Smooth muscle cell (in vitro differentiated cells): ENCODE measurements at regions not wholly inside any gene's neighbourhood (a gene's known extent, or its start where the extent isn't known, plus 50 kb on each side); places are given as distances from the start of the nearest gene placed in this dataset.

Experiments
- DNase-seq: peaks from one replicate; lab custom pipeline; 2025; ENCODE audit not compliant: unreplicated experiment; lab: John Stamatoyannopoulos, UW
- H2AFZ ChIP-seq: fragments of 200-600 bp; sonication (generic); 2 replicates; pipeline ENCODE4 v1.6.0; 2016; ENCODE audit warnings: antibody characterized with exemption, low read depth, mild to moderate bottlenecking
- H3F3A ChIP-seq: fragments of 200-600 bp; sonication (generic); 2 replicates; pipeline ENCODE4 v1.6.0; 2017; ENCODE audit warnings: antibody characterized with exemption, low read depth
- H3K27ac ChIP-seq: fragments of 200-600 bp; sonication (generic); 2 replicates; pipeline ENCODE4 v1.5.1; 2016; ENCODE audit warnings: low read depth, mild to moderate bottlenecking
- H3K27me3 ChIP-seq: fragments of 200-600 bp; sonication (generic); 2 replicates; pipeline ENCODE4 v1.6.1; 2016; ENCODE audit warnings: low read depth, mild to moderate bottlenecking
- H3K36me3 ChIP-seq: fragments of 200-600 bp; sonication (generic); 2 replicates; pipeline ENCODE4 v1.5.1; 2016; ENCODE audit warnings: low read depth
- H3K4me1 ChIP-seq: fragments of 200-600 bp; sonication (generic); 2 replicates; pipeline ENCODE4 v1.5.1; 2016; ENCODE audit warnings: low read depth
- H3K4me2 ChIP-seq: fragments of 200-600 bp; sonication (generic); 2 replicates; pipeline ENCODE4 v1.6.0; 2016; ENCODE audit warnings: mild to moderate bottlenecking
- H3K4me3 ChIP-seq: fragments of 200-600 bp; sonication (generic); 2 replicates; pipeline ENCODE4 v1.5.1; 2016; ENCODE audit warnings: mild to moderate bottlenecking
- H3K79me2 ChIP-seq: fragments of 200-600 bp; sonication (generic); 2 replicates; pipeline ENCODE4 v1.6.0; 2016; ENCODE audit warnings: low read depth, mild to moderate bottlenecking
- H3K9ac ChIP-seq: fragments of 200-600 bp; sonication (generic); 2 replicates; pipeline ENCODE4 v1.6.0; 2016; ENCODE audit warnings: low read depth
- H3K9me3 ChIP-seq: fragments of 200-600 bp; sonication (generic); replicated peaks from 2 replicates; pipeline ENCODE4 v1.5.1; 2016; ENCODE audit warnings: low read depth
- H4K20me1 ChIP-seq: fragments of 200-600 bp; sonication (generic); 2 replicates; pipeline ENCODE4 v1.6.0; 2016; ENCODE audit warnings: low read depth
- CTCF ChIP-seq: fragments of 200-600 bp; sonication (generic); IDR thresholded peaks from 2 replicates; pipeline ENCODE4 v1.5.1; 2017; ENCODE audit warnings: borderline replicate concordance, mild to moderate bottlenecking, antibody characterized with exemption; ENCODE audit not compliant: insufficient read depth, poor library complexity, severe bottlenecking
- WGBS: methylation state at CpG from one replicate; pipeline ENCODE4 v1.1.7; 2016; ENCODE audit warnings: low lambda C conversion rate; 5-methylcytosine and 5-hydroxymethylcytosine counted together

- no peaks in the 10 kb centered on the region for H3K9me3 ChIP-seq
- no peaks in the 10 kb centered on the region for H3F3A ChIP-seq
- H2AFZ ChIP-seq: no peak overlapping the region
- no peaks in the 10 kb centered on the region for H3K79me2 ChIP-seq
- no peak for DNase-seq
- no peak overlapping the region for H3K9ac ChIP-seq
- H3K27ac ChIP-seq: no peak overlapping the region
- H4K20me1 ChIP-seq: no peaks in the 10 kb centered on the region
- H3K4me1 ChIP-seq: no peaks in the 10 kb centered on the region
- WGBS: 94% methylated on average over 6 of the region's 6 CpGs
- H3K36me3 ChIP-seq: no peaks in the 10 kb centered on the region
- no peak for TF ChIP-seq CTCF
- H3K4me2 ChIP-seq: no peak overlapping the region
- H3K4me3 ChIP-seq: no peak overlapping the region
- H3K27me3 ChIP-seq: no peaks in the 10 kb centered on the region
These were observed 343.8 kb upstream of the MYT1L start for GRCh38 chr2:2674831-2675230.

DNA sequence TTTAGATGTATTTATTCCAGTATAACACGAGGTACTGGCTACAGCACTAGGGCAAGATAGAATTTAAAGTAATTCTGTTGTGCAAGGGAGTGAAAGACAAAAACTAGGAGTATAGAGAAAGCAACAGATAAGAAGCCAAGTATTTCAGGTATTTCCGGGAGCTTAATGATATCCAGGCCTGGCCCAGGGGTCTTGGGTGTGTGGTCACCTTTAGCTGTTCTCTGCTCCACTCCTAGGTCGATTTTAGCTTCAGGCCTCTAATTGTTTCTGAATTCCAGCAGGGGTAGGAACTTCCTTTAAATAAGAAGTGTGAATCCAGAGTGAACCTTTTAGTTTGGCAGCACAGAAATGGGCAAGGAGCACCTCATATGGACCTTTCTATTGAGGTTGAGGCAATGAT is 342.3 kb upstream of the MYT1L start:
- H3K4me3 ChIP-seq: no peak overlapping the region
- H3K4me1 ChIP-seq: no peaks in the 10 kb centered on the region
- 63% methylated on average over 3 of the region's 3 CpGs for WGBS
- DNase-seq: no peak
- no peak overlapping the region for H3K9ac ChIP-seq
- no peak for TF ChIP-seq CTCF
- no peak overlapping the region for H3K27ac ChIP-seq
- H3F3A ChIP-seq: no peaks in the 10 kb centered on the region
- H3K9me3 ChIP-seq: no peaks in the 10 kb centered on the region
- H4K20me1 ChIP-seq: no peaks in the 10 kb centered on the region
- no peak overlapping the region for H2AFZ ChIP-seq
- H3K79me2 ChIP-seq: no peaks in the 10 kb centered on the region
- H3K4me2 ChIP-seq: no peak overlapping the region
- no peaks in the 10 kb centered on the region for H3K27me3 ChIP-seq
- H3K36me3 ChIP-seq: no peaks in the 10 kb centered on the region

- no peak overlapping the region for H3K4me2 ChIP-seq
- H4K20me1 ChIP-seq: no peaks in the 10 kb centered on the region
- H3K9me3 ChIP-seq: no peaks in the 10 kb centered on the region
- H3K27ac ChIP-seq: no peak overlapping the region
- WGBS: 97% methylated on average over 14 of the region's 14 CpGs
- TF ChIP-seq CTCF: no peak
- H3K36me3 ChIP-seq: no peaks in the 10 kb centered on the region
- H3K4me1 ChIP-seq: no peaks in the 10 kb centered on the region
- H3K4me3 ChIP-seq: no peak overlapping the region
- no peaks in the 10 kb centered on the region for H3F3A ChIP-seq
- DNase-seq: no peak
- H3K9ac ChIP-seq: no peak overlapping the region
- H3K27me3 ChIP-seq: no peaks in the 10 kb centered on the region
- no peaks in the 10 kb centered on the region for H3K79me2 ChIP-seq
- H2AFZ ChIP-seq: no peak overlapping the region
These were observed 341.2 kb upstream of the MYT1L start for GRCh38 chr2:2672249-2672648.

DNA sequence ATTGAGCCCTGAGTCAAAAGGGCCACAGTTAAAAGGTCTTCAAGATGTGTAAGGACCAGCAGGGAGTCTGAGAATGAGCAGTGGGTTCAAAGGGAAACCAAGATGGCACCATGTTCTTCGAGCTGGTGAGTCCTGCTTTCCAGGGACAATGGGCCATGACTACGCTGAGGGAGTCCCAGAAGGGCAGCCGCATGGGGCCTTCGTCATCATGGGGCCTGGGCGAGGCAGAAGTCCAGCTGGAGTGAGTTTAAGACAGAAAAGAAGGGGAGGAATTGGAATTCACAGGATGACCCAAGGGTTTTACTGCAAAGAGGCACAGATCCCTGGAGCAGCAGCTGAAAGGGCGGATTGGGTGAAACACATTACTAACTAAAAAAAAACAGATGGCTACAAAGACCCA is 340.8 kb upstream of the MYT1L start:
- Histone ChIP-seq H3K9ac (no peak overlapping the region), H3K4me3 (no peak overlapping the region), H3K27me3 (no peaks in the 10 kb centered on the region), H4K20me1 (no peaks in the 10 kb centered on the region), H3K4me2 (no peak overlapping the region), H3K9me3 (no peaks in the 10 kb centered on the region), H2AFZ (no peak overlapping the region), H3K4me1 (no peaks in the 10 kb centered on the region), H3K79me2 (no peaks in the 10 kb centered on the region), H3K36me3 (no peaks in the 10 kb centered on the region), H3F3A (no peaks in the 10 kb centered on the region), H3K27ac (no peak overlapping the region)
- no peak for DNase-seq
- TF ChIP-seq CTCF: no peak
- WGBS: 96% methylated on average over 6 of the region's 6 CpGs
